ENCODE measurements at regions not wholly inside any gene's neighbourhood (a gene's known extent, or its start where the extent isn't known, plus 50 kb on each side); places are given as distances from the start of the nearest gene placed in this dataset.

DNA sequence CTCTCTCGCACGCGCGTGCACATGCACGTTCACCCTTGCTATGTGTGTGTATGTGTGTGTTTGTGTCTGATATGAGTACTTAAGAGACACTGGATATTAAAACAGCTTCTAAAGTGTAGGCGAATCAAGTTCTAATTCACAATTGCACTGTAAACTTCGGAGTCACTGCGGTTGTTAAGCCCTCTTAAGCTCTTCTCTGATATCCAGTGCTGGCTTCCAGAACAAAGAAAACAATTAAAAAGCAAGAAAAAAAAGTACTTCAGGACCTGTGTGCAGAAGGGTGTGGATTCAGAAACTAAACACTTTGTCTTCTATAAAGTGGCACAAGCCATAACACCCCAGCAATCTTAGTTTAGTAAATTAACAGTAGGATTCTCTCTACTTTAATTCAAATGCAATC lies 300.2 kb downstream of the PCDH7 start:
- no peak for TF ChIP-seq CTCF (IDR thresholded peaks at IDR 0.05)
- no peak for TF ChIP-seq POLR2A (IDR thresholded peaks at IDR 0.05)
